NB4 (cell line): ENCODE measurements at regions not wholly inside any gene's neighbourhood (a gene's known extent, or its start where the extent isn't known, plus 50 kb on each side); places are given as distances from the start of the nearest gene placed in this dataset.

Experiments
- CTCF ChIP-seq: IDR thresholded peaks from one replicate; pipeline ENCODE4 v1.5.1; 2012; ENCODE audit warnings: low read depth, low read length
- MYC ChIP-seq: IDR thresholded peaks from 2 replicates; pipeline ENCODE4 v1.6.1; 2011; ENCODE audit warnings: low read depth, low read length

GRCh38 chr2:223270548-223270947 is 218.6 kb downstream of the KCNE4 start:
- TF ChIP-seq CTCF (no peak), MYC (no peak)
